ENCODE measurements at regions not wholly inside any gene's neighbourhood (a gene's known extent, or its start where the extent isn't known, plus 50 kb on each side); places are given as distances from the start of the nearest gene placed in this dataset.

DNA sequence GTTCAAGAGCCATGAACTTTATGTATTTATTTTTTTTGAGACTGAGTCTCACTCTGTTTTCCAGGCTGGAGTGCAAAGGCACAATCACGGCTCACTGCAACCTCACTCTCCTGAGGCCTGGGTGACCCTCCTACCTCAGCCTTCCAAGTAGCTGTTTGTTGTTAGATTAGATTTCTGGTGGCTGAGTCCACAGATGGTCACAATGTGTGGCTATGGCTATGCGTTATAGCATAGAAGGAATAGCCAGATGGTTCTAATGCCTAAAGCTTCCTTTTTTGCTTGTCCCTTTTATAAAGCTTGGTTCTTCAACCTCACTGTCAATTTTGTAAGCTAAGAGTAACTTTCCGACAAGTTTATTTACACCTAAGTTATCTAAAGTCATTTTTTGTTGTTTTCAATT lies 62.3 kb upstream of the FMN2 start (continued):
- no peak for TF ChIP-seq BRCA1 (IDR thresholded peaks at IDR 0.05; ENCODE audit: low read depth, low read length)
- no peak for TF ChIP-seq KDM4A (IDR thresholded peaks at IDR 0.05; ENCODE audit: low read depth, low read length, severe bottlenecking)
- TF ChIP-seq EP300 (IDR thresholded peaks at IDR 0.05; ENCODE audit: borderline replicate concordance in 1 of 2, low read depth in 2 of 2, low read length in 2 of 2) = no peak

Data from H1 (cell line).